B cell (primary cell): ENCODE measurements at regions not wholly inside any gene's neighbourhood (a gene's known extent, or its start where the extent isn't known, plus 50 kb on each side); places are given as distances from the start of the nearest gene placed in this dataset.

Experiments used
- ATAC-seq: fragments of 200-7000 bp; cut with Tn5 transposase; one replicate; pipeline ENCODE4 v1.10.0; 2021; ENCODE audit warnings: low read depth, mild to moderate bottlenecking, moderate number of reproducible peaks, moderate library complexity
- CTCF ChIA-PET: fragments of 350-600 bp; sonication (Branson Sonifier 250); formaldehyde crosslinking; loops from one replicate; lab custom pipeline; 2021; ENCODE audit warnings: antibody characterized with exemption, inconsistent platforms; lab: Charles Lee
- POLR2A ChIA-PET: fragments of 350-600 bp; sonication (Branson Sonifier 250); formaldehyde crosslinking; loops from one replicate; lab custom pipeline; 2021; ENCODE audit warnings: antibody characterized with exemption; lab: Charles Lee
- DNase-seq: peaks from one replicate; pipeline ENCODE4 v3.0.0; 2013
- H2AFZ ChIP-seq: 2 replicates; pipeline ENCODE4 v1.6.1; 2012; ENCODE audit warnings: mild to moderate bottlenecking, low read depth, low read length; ENCODE audit not compliant: insufficient read depth, poor library complexity, severe bottlenecking
- H3K27ac ChIP-seq, 2 donors: 1 replicate in 1 of 2; 2 replicates in 1 of 2; pipeline ENCODE4 v1.5.1; 2012 to 2013; ENCODE audit warnings: low read length in 2 of 2, mild to moderate bottlenecking in 2 of 2, moderate library complexity in 1 of 2
- H3K27me3 ChIP-seq, 4 experiments: fragments of 200-600 bp in 1 of 4; sonication (generic) in 1 of 4; replicated peaks in 1 of 4; 1 replicate in 2 of 4; 2 replicates in 2 of 4; pipeline versions ENCODE4 v1.6.1 to v1.7.0; 2013 to 2016; ENCODE audit warnings: low read length in 3 of 4, mild to moderate bottlenecking in 2 of 4, mixed read lengths in 1 of 4, moderate library complexity in 1 of 4; ENCODE audit not compliant: insufficient read depth in 4 of 4, control insufficient read depth in 3 of 4; ENCODE audit errors: control extremely low read depth in 1 of 4
- H3K36me3 ChIP-seq, 2 experiments: replicated peaks in 1 of 2; 1 replicate in 1 of 2; 2 replicates in 1 of 2; pipeline versions ENCODE4 v1.6.1 to v1.7.1; 2013; ENCODE audit warnings: low read length in 1 of 2; ENCODE audit not compliant: insufficient read depth in 2 of 2, control insufficient read depth in 1 of 2; ENCODE audit errors: control extremely low read depth in 1 of 2, extremely low read depth in 1 of 2
- H3K4me1 ChIP-seq, 2 donors: fragments of 200-600 bp in 1 of 2; sonication (generic) in 1 of 2; 1 replicate in 1 of 2; 2 replicates in 1 of 2; pipeline versions ENCODE4 v1.5.1 to v1.6.1; 2013 to 2017; ENCODE audit warnings: low read length in 2 of 2; ENCODE audit not compliant: control insufficient read depth in 2 of 2, insufficient read depth in 2 of 2
- H3K4me2 ChIP-seq: replicated peaks from 2 replicates; pipeline ENCODE3; 2012; ENCODE audit warnings: mild to moderate bottlenecking, low read depth, low read length; ENCODE audit not compliant: poor library complexity, severe bottlenecking
- H3K4me3 ChIP-seq, 5 experiments: fragments of 200-600 bp in 1 of 5; sonication (generic) in 1 of 5; 1 replicate in 3 of 5; 2 replicates in 2 of 5; pipeline versions ENCODE4 v1.5.1 to v1.7.0; 2011 to 2016; ENCODE audit warnings: low read length in 4 of 5, mild to moderate bottlenecking in 4 of 5, low read depth in 2 of 5, control low read depth in 1 of 5, moderate library complexity in 1 of 5; ENCODE audit not compliant: insufficient read depth in 1 of 5; ENCODE audit errors: control extremely low read depth in 1 of 5, extremely low read depth in 1 of 5
- H3K79me2 ChIP-seq: fragments of 200-600 bp; sonication (generic); one replicate; pipeline ENCODE4 v1.6.0; 2016; ENCODE audit warnings: low read length; ENCODE audit not compliant: control insufficient read depth, insufficient read depth
- H3K9ac ChIP-seq: fragments of 200-600 bp; sonication (generic); 2 replicates; pipeline ENCODE4 v1.6.1; 2017; ENCODE audit warnings: mild to moderate bottlenecking, low read length, moderate library complexity
- H3K9me3 ChIP-seq, 3 donors: one replicate each; pipeline versions ENCODE4 v1.6.1 to v1.7.1; 2013; ENCODE audit warnings: low read length in 2 of 3; ENCODE audit not compliant: control insufficient read depth in 2 of 3, insufficient read depth in 1 of 3; ENCODE audit errors: control extremely low read depth in 1 of 3
- H4K20me1 ChIP-seq: 2 replicates; pipeline ENCODE4 v1.6.0; 2012; ENCODE audit warnings: mild to moderate bottlenecking, low read length; ENCODE audit not compliant: insufficient read depth, control insufficient read depth, poor library complexity, severe bottlenecking
- H3K27ac Mint-ChIP-seq: one replicate; pipeline ENCODE4 v1.8.0; 2021; ENCODE audit warnings: mixed read lengths
- H3K27me3 Mint-ChIP-seq: one replicate; pipeline ENCODE4 v1.8.0; 2021; ENCODE audit warnings: mixed read lengths
- H3K4me1 Mint-ChIP-seq: one replicate; pipeline ENCODE4 v1.8.0; 2021; ENCODE audit warnings: mixed read lengths
- H3K4me3 Mint-ChIP-seq: one replicate; pipeline ENCODE4 v1.8.0; 2021; ENCODE audit warnings: mixed read lengths
- H3K9me3 Mint-ChIP-seq: one replicate; pipeline ENCODE4 v1.8.0; 2022; ENCODE audit warnings: mixed read lengths; ENCODE audit not compliant: insufficient read depth
- EZH2 ChIP-seq: IDR thresholded peaks from 2 replicates; pipeline ENCODE4 v1.6.1; 2012; ENCODE audit warnings: borderline replicate concordance, low read depth, mild to moderate bottlenecking, moderate library complexity, low read length; ENCODE audit not compliant: insufficient read depth, poor library complexity, severe bottlenecking
- WGBS: methylation state at CpG from one replicate; pipeline ENCODE4 v1.1.5; 2013; ENCODE audit warnings: missing lambda C conversion rate; ENCODE audit not compliant: insufficient coverage; 5-methylcytosine and 5-hydroxymethylcytosine counted together
- intact Hi-C: fragments of 100-400 bp; cut with micrococcal nuclease; formaldehyde crosslinking; loops from one replicate; pipeline ENCODE4 v1.10.0; 2022
- TF ChIP-seq, protein P1 (sequence below): fragments of 200-600 bp; IDR thresholded peaks from one replicate; pipeline ENCODE4 v1.8.0; 2022; ENCODE audit warnings: antibody characterized with exemption, mild to moderate bottlenecking

DNA sequence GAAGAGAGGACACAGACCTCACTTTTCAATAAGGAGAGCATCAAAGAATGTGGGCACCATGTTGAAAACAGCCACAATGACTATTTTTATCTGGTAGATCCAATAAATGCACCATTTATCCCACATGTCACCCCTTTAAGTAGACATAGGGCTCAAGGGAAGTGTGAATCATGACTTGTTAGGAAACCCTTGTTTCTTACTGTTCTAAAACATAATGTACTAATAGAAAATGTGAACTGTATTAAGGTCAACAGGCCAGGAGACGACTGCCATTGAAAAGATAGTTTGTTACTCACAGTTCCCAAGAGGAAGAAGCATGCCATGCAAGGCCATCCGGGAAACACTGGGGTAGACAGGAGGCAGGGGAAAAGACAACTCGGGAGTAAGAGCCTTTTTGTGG, 137.7 kb downstream of the EN1 start:
- peaks cover 7% of the 10 kb centered on the region for H3K27me3 Mint-ChIP-seq
- no peaks in the 10 kb centered on the region for H3K4me1 ChIP-seq
- H3K27ac ChIP-seq: no peak overlapping the region
- H3K9ac ChIP-seq: no peak overlapping the region
- H3K4me2 ChIP-seq: no peak overlapping the region
- WGBS: 82% methylated on average over 3 of the region's 3 CpGs
- H3K4me1 Mint-ChIP-seq: no peaks in the 10 kb centered on the region
- H3K9me3 ChIP-seq: peaks cover 0 to 5% (median 0%) of the 10 kb centered on the region in 3 donors
- no peaks in the 10 kb centered on the region for H3K9me3 Mint-ChIP-seq
- H3K36me3 ChIP-seq: no peaks in the 10 kb centered on the region
- ChIA-PET CTCF (no interaction called here), POLR2A (no interaction called here)
- H3K27me3 ChIP-seq: peaks cover 0 to 3% (median 0%) of the 10 kb centered on the region in 4 experiments
- no peak for ATAC-seq
- intact Hi-C loops: no loop called here
- H3K27ac Mint-ChIP-seq: no peak overlapping the region
- no peak overlapping the region for H3K4me3 ChIP-seq
- H2AFZ ChIP-seq: no peak overlapping the region
- no peaks in the 10 kb centered on the region for H4K20me1 ChIP-seq
- H3K4me3 Mint-ChIP-seq: no peak overlapping the region
- H3K79me2 ChIP-seq: no peaks in the 10 kb centered on the region
- no peak for DNase-seq
- TF ChIP-seq, protein P1, sequence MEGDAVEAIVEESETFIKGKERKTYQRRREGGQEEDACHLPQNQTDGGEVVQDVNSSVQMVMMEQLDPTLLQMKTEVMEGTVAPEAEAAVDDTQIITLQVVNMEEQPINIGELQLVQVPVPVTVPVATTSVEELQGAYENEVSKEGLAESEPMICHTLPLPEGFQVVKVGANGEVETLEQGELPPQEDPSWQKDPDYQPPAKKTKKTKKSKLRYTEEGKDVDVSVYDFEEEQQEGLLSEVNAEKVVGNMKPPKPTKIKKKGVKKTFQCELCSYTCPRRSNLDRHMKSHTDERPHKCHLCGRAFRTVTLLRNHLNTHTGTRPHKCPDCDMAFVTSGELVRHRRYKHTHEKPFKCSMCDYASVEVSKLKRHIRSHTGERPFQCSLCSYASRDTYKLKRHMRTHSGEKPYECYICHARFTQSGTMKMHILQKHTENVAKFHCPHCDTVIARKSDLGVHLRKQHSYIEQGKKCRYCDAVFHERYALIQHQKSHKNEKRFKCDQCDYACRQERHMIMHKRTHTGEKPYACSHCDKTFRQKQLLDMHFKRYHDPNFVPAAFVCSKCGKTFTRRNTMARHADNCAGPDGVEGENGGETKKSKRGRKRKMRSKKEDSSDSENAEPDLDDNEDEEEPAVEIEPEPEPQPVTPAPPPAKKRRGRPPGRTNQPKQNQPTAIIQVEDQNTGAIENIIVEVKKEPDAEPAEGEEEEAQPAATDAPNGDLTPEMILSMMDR: no peak
- no peak for TF ChIP-seq EZH2

DNA sequence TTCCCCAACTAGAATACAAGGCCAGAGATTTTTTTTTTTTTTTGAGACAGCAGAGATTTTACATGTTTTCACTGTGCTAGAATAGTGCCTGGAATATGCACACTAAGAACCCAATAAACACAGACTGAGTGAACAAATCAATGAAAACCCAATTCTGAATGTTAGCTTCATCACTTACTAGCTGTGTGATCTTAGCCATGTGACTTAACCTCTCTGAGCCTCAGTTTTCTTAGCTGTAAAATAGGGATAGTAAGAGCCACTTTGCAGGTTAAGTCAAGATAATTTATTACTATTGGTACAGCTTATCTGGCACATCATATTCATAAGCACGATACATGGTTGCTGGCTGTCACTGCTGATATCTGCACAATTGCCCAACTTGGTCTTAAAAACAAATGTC, 140.6 kb downstream of the EN1 start:
- ChIA-PET POLR2A (no interaction called here), CTCF (no interaction called here)
- Mint-ChIP-seq H3K4me3 (no peak overlapping the region), H3K27ac (no peak overlapping the region), H3K27me3 (peaks cover 11% of the 10 kb centered on the region), H3K4me1 (no peaks in the 10 kb centered on the region), H3K9me3 (no peaks in the 10 kb centered on the region)
- no peak for ATAC-seq
- TF ChIP-seq, protein P1: no peak
- no peak for TF ChIP-seq EZH2
- intact Hi-C loops: no loop called here
- Histone ChIP-seq H4K20me1 (no peaks in the 10 kb centered on the region), H2AFZ (no peak overlapping the region), H3K27ac (no peak overlapping the region), H3K36me3 (no peaks in the 10 kb centered on the region), H3K27me3 (peaks cover 0 to 3% (median 0%) of the 10 kb centered on the region in 4 experiments), H3K4me3 (no peak overlapping the region), H3K9ac (no peak overlapping the region), H3K9me3 (peaks cover 0 to 5% (median 0%) of the 10 kb centered on the region in 3 donors), H3K4me2 (no peak overlapping the region), H3K79me2 (no peaks in the 10 kb centered on the region), H3K4me1 (no peaks in the 10 kb centered on the region)
- no peak for DNase-seq
- WGBS: no CpG with 5 or more reads among the region's 1 CpG
